ENCODE measurements at regions not wholly inside any gene's neighbourhood (a gene's known extent, or its start where the extent isn't known, plus 50 kb on each side); places are given as distances from the start of the nearest gene placed in this dataset.

DNA sequence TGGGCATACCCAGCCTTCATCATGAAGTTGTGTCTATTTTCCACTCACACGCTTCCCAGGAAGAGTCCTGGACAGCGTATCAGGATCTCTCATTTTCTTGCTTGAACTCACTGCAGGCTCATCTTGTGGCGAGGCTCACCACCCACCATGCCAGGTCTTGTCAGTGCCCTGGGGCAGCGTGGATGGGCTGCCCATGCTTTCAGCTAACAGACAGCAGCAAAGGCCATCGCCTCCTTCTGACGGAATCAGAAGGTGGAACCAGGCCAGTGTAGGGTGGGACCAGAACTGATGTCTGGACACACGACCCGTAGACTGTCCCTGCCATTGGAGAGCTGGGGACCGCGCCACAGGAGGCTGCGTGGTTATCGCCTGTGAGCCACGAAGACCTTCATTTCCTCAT lies 169.4 kb downstream of the FOXL1 start:
- DNase-seq (ENCODE audit: low spot score), result no peak

DNA sequence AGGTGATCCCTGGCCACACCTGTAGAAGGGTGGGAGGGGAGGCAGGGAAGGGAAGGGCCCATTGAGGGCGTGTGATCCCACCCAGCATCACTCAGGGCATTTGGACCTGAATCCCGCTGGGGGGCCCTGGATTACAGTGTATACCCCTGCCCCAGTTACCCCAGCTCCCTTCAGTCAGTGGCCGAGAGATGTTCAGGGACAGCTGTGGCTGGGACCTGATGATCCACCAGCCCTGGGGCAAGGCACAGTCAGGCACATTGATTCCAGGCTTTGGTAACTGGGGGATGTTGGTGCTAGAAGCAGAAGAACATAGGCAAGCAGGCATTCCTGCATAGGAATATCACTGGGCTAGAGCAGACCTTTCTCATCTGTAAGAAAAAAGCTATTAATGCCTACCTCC lies 170.3 kb downstream of the FOXL1 start:
- no peak for DNase-seq (ENCODE audit: low spot score)

- DNase-seq (ENCODE audit: low spot score), result peak; percentile 17
Measured at GRCh38 chr16:86751076-86752030, 173.0 kb downstream of the FOXL1 start.

DNA sequence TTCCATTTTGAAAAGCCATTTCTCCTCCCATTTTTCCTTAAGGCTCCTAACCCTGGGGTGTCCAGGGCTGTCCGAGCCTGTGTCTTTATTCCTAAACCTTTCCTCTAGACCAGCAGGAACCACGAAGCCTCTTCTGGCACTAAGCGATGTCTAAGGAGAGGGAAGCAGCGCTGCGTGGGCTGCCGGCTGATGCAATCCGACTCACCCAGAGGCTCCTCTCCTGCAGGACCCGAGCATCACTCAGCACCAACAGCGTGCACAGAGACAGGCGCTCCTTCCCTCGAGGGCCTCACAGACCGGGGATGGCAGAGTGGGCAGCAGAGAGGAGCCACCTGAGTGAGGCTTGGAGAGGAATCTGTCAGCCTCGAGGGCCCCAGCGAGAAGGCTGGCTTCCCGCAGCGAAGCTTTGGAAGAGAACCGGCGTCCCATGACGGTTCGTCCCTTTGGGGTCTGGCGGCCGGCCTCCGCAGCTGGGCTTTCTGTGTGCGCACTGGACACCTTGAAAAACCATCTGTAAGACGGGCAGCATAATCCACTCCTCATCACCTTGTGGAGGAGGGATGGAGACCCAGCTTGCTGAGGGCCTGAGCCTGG lies 174.3 kb downstream of the FOXL1 start:
- peak; percentile 3 for DNase-seq (ENCODE audit: low spot score)

DNA sequence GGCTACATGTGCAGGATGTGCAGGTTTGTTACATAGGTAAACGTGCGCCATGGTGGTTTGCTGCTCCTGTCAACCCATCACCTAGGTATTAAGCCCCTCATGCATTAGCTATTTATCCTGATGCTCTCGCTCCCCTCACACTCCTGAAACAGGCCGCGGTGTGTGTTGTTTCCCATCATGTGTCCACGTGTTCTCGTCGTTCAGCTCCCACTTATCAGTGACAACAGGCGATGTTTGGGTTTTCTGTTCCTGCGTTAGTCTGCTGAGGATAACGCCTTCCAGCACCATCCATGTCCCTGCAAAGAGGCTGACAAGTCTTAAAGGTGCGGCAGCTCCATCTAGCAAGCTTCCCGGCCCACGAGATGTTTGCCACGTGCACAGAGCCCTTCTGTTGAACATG lies 175.1 kb downstream of the FOXL1 start:
- no peak for DNase-seq (ENCODE audit: low spot score)

GRCh38 chr16:86755571-86756006 lies 177.2 kb downstream of the FOXL1 start:
- DNase-seq (ENCODE audit: low spot score), result no peak

- DNase-seq (ENCODE audit: low spot score), result no peak
Measured at GRCh38 chr16:86756882-86757703, 178.7 kb downstream of the FOXL1 start.

DNA sequence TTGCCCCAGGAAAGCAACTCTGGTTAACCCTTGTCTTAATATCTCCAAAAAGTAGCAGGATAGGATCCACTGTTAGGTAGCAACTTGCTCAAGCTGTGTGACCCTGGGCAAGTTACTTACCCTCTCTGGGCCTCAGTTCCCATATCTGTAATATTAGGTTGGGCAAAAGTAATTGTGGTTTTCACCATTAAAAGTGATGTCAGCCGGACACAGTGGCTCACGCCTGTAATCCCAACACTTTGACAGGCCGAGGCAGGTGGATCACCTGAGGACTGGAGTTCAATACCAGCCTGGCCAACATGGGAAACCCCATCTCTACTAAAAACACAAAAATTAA lies 179.3 kb downstream of the FOXL1 start:
- DNase-seq (ENCODE audit: low spot score), result no peak

DNA sequence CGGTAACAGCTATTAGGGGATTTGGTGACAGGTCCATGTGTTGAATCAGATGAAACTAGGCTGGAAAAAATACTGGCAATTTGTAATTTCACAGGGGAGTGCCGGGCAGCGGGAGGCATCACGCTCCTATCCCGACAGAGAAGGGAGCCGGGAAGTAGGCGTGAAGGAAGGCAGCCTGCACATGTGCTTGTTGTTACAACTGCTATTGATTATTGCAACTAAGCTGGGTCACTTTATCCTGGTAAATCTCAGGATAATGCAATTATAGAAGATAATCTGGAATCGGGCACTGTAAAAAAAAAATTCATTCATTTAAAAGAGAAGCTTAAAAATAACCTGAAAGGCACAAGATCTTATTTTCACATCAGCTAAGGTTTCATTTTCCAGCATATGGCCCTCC lies 180.6 kb downstream of the FOXL1 start:
- DNase-seq (ENCODE audit: low spot score), result no peak

- no peak for DNase-seq (ENCODE audit: low spot score)
Measured at GRCh38 chr16:86761111-86762031, 183.0 kb downstream of the FOXL1 start.

DNA sequence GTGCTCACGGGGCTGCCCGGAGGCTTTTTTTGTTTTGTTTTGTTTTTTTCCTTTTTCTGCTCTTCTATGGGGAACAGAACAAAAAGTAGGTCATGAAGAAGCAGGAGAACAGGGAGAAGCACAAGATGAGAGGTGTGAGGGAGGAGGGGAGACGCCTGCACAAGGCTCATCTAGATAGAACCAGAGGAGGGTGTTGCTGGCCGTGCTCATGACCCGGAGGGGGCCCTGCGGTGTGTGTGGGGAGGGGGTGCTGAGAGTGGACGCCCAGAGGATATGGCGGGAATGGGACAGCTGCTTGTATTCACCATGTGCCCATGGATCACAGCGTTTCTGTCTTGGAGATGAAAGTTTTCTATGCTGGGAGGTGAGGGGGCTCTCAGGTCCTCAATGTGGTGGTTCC lies 183.7 kb downstream of the FOXL1 start:
- no peak for DNase-seq (ENCODE audit: low spot score)

DNA sequence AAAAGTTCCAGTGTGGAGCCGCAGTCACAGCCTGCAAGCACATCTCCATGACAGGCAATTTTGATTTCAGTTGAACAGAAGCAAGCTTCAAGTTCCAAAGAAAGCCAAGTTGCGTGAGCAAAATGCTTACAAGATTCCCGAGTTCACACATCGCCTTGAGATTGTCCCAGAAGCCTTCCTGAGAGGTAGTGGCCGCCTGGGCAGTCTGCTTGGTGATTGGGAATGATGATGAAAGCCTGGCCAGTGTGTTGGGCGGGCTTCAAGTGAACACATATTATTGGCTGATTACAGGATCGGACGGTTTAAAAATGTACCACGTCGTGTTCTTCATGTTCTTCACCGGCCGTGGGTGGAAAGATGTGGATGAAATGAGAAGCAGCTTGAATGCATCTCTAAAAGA lies 185.5 kb downstream of the FOXL1 start:
- no peak for DNase-seq (ENCODE audit: low spot score)

GRCh38 chr16:86764551-86764950 lies 186.2 kb downstream of the FOXL1 start:
- DNase-seq (ENCODE audit: low spot score), result no peak

GRCh38 chr16:86765389-86766026 lies 187.2 kb downstream of the FOXL1 start:
- DNase-seq (ENCODE audit: low spot score), result no peak

GRCh38 chr16:86766700-86767099 lies 188.4 kb downstream of the FOXL1 start:
- no peak for DNase-seq (ENCODE audit: low spot score)

GRCh38 chr16:86768228-86768791 lies 190.0 kb downstream of the FOXL1 start:
- no peak for DNase-seq (ENCODE audit: low spot score)

DNA sequence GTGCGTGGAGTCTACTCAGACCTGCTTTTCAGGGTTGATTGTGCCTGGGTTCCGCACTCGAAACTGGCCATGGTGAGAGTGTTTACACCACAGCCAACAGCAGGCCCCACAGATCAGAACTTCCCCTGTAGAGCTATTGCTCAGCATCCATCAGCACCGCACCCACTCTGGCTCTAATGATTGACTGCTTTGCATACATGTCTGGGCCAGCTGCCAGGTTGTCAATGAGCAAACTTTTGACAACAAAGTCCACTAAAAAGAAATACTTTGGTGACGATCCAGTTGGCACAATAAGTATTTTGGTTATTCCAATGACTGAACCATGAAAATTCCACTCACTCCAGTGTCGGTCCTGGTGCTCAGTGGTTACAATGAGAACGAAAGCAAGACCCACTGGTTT lies 190.7 kb downstream of the FOXL1 start:
- no peak for DNase-seq (ENCODE audit: low spot score)

GRCh38 chr16:86771506-86772460 lies 193.4 kb downstream of the FOXL1 start:
- DNase-seq (ENCODE audit: low spot score), result no peak

GRCh38 chr16:86772671-86773353 lies 194.5 kb downstream of the FOXL1 start:
- no peak for DNase-seq (ENCODE audit: low spot score)

Measured in RKO (cell line).